ENCODE measurements at regions not wholly inside any gene's neighbourhood (a gene's known extent, or its start where the extent isn't known, plus 50 kb on each side); places are given as distances from the start of the nearest gene placed in this dataset.

- peaks cover 18 to 27% of the 10 kb centered on the region in 2 experiments for H3K9me3 Mint-ChIP-seq
- H3K14ac ChIP-seq (ENCODE audit: insufficient read depth, low read length) = no peak overlapping the region
- H2BK15ac ChIP-seq (ENCODE audit: low read depth, low read length) = no peak overlapping the region
- no peak overlapping the region for H4K8ac ChIP-seq (replicated peaks; ENCODE audit: insufficient read length, low read depth, low read length)
- no peak overlapping the region for H3K4ac ChIP-seq (ENCODE audit: low read depth, low read length)
- H2AK5ac ChIP-seq (ENCODE audit: insufficient read length, low read length) = no peak overlapping the region
- H3K56ac ChIP-seq (ENCODE audit: insufficient read length, low read depth, low read length) = no peak overlapping the region
- no peak for DNase-seq
- peaks cover 7% of the 10 kb centered on the region; the same call in 1 of the 2 replicates for H3K4me1 ChIP-seq (ENCODE audit: insufficient read depth, low read length)
- no peaks in the 10 kb centered on the region for H3K27me3 ChIP-seq (ENCODE audit: insufficient read depth, low read length)
- no peaks in the 10 kb centered on the region for H3K23me2 ChIP-seq (ENCODE audit: insufficient read length, low read depth, low read length, poor library complexity, severe bottlenecking)
- no peak overlapping the region for H2BK20ac ChIP-seq (ENCODE audit: low read depth, low read length, poor library complexity, severe bottlenecking)
- H3K27ac ChIP-seq (ENCODE audit: insufficient read length, low read depth, low read length) = no peak overlapping the region
- no peak overlapping the region for H4K5ac ChIP-seq (ENCODE audit: insufficient read length, low read depth, low read length)
- H3K27ac Mint-ChIP-seq = peak overlapping the region in 2 of 3 experiments; percentile 34 to 68; a peak in 1 of 7 replicates
- H3K27me3 Mint-ChIP-seq (ENCODE audit: low read depth) = no peaks in the 10 kb centered on the region
- no peak overlapping the region for H2AFZ ChIP-seq (ENCODE audit: low read length)
- H4K91ac ChIP-seq (ENCODE audit: insufficient read length, low read depth, low read length) = no peak overlapping the region
- no peak overlapping the region for H3K4me2 ChIP-seq (ENCODE audit: insufficient read depth, insufficient read length, low read length)
- WGBS (ENCODE audit: extremely low coverage, insufficient read length, low lambda C conversion rate) = no CpG with 5 or more reads among the region's 5 CpGs
- H3K4me1 Mint-ChIP-seq = peaks cover 29 to 35% of the 10 kb centered on the region in 2 experiments
- H3K23ac ChIP-seq (ENCODE audit: insufficient read length, low read depth, low read length) = no peak overlapping the region
- H3K36me3 Mint-ChIP-seq (ENCODE audit: insufficient read depth in 1 of 3, low read depth in 3 of 3) = peaks cover 8 to 17% (median 12%) of the 10 kb centered on the region in 3 experiments
- H3K9me3 ChIP-seq (ENCODE audit: control insufficient read depth, low read depth, low read length) = no peaks in the 10 kb centered on the region
- H3K79me1 ChIP-seq (ENCODE audit: insufficient read depth, low read depth, low read length, poor library complexity, severe bottlenecking) = no peaks in the 10 kb centered on the region
- H2BK12ac ChIP-seq (ENCODE audit: insufficient read length, low read depth, low read length) = no peak overlapping the region
- H2BK5ac ChIP-seq (ENCODE audit: insufficient read length, low read length) = no peak overlapping the region
- H4K20me1 ChIP-seq (ENCODE audit: control insufficient read depth, insufficient read depth, insufficient read length) = no peaks in the 10 kb centered on the region
- no peak overlapping the region for H3T11ph ChIP-seq (ENCODE audit: low read length)
- no peak for TF ChIP-seq CTCF (conservative IDR thresholded peaks at IDR 0.05)
- no peaks in the 10 kb centered on the region for H3K79me2 ChIP-seq (ENCODE audit: insufficient read depth, low read length)
- H3K9ac ChIP-seq (ENCODE audit: extremely low read depth, insufficient read length, low read length) = no peak overlapping the region
- no peak overlapping the region for H3K18ac ChIP-seq (ENCODE audit: insufficient read length, low read depth, low read length)
- H2BK120ac ChIP-seq (ENCODE audit: low read depth, low read length, poor library complexity, severe bottlenecking) = no peak overlapping the region
- no peak overlapping the region for H3K4me3 Mint-ChIP-seq
Measured at GRCh38 chr1:171422511-171422910, 62.8 kb upstream of the PRRC2C start.
